Esophagus squamous epithelium (tissue), 4 donors: ENCODE measurements at regions not wholly inside any gene's neighbourhood (a gene's known extent, or its start where the extent isn't known, plus 50 kb on each side); places are given as distances from the start of the nearest gene placed in this dataset.

Experiments used
- CTCF ChIP-seq, 6 experiments: fragments of 450-650 bp in 4 of 6; fragments of 200-600 bp in 2 of 6; sonication (generic) in 2 of 6; IDR thresholded peaks; one replicate each; pipeline ENCODE4 v1.5.1; 2016 to 2019; ENCODE audit warnings: antibody characterized with exemption in 6 of 6, mild to moderate bottlenecking in 4 of 6, moderate library complexity in 4 of 6
- POLR2A ChIP-seq, 4 donors: fragments of 450-650 bp; IDR thresholded peaks; one replicate each; pipeline ENCODE4 v1.6.1; 2017; ENCODE audit warnings: antibody characterized with exemption in 4 of 4, mild to moderate bottlenecking in 4 of 4, moderate library complexity in 3 of 4

GRCh38 chr6:91392951-91393350 is 806.1 kb upstream of the MAP3K7 start:
- no peak for TF ChIP-seq CTCF (IDR thresholded peaks at IDR 0.05)
- no peak for TF ChIP-seq POLR2A (IDR thresholded peaks at IDR 0.05)
